ENCODE measurements at regions not wholly inside any gene's neighbourhood (a gene's known extent, or its start where the extent isn't known, plus 50 kb on each side); places are given as distances from the start of the nearest gene placed in this dataset.

DNA sequence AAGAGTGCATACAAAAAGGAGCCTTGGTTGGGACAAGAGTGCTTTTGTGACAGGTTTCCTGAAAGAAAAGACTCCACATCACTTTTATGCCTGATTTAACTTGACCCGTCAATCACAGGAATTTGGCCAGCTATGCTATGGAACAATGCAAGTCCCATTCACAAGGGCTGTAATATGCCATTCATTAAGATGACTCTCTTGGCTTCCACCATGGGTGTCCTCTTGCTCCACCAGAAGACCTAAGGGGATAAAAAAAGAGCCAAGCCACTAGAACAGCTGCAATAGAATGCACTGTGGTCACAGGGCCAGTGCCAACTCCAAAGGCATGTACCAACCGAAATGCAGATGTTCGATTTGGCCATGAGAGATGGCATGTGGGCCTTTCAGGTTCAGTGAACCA is 480.1 kb upstream of the MPDZ start:
- no peaks in the 10 kb centered on the region for H3K79me2 ChIP-seq (ENCODE audit: insufficient read depth)
- DNase-seq: no peak
- no peak overlapping the region for H3K4me3 ChIP-seq
- no peaks in the 10 kb centered on the region for H3K36me3 ChIP-seq (ENCODE audit: low read depth)
- WGBS, 2 experiments (ENCODE audit: low coverage in 1 of 2, low lambda C conversion rate in 2 of 2, missing lambda C conversion rate in 2 of 2): 53 to 69% methylated on average over 3 of the region's 3 CpGs
- no peak overlapping the region for H3K9ac ChIP-seq
- peaks cover 6% of the 10 kb centered on the region; the same call in 1 of the 2 replicates for H3K27me3 ChIP-seq (replicated peaks; ENCODE audit: insufficient read depth)
- H3K4me2 ChIP-seq (ENCODE audit: unreplicated experiment): no peak overlapping the region
- no peak overlapping the region for H2AFZ ChIP-seq
- no peaks in the 10 kb centered on the region for H3K9me3 ChIP-seq (ENCODE audit: low read depth)
- no peaks in the 10 kb centered on the region for H4K20me1 ChIP-seq (ENCODE audit: insufficient read depth)
- in situ Hi-C loops (cut with MboI): no loop called here
- no peaks in the 10 kb centered on the region for H3K4me1 ChIP-seq (ENCODE audit: insufficient read depth)
- H3K9me2 ChIP-seq (ENCODE audit: insufficient read depth): no peaks in the 10 kb centered on the region
- no peak overlapping the region for H3K27ac ChIP-seq
- TF ChIP-seq EZH2 (IDR thresholded peaks at IDR 0.05; ENCODE audit: insufficient read depth, poor library complexity, severe bottlenecking): no peak
- no peak for TF ChIP-seq EZH2phosphoT487 (IDR thresholded peaks at IDR 0.05; ENCODE audit: insufficient read depth, low read depth)
- no peaks in the 10 kb centered on the region for H3F3A ChIP-seq (ENCODE audit: insufficient read depth)

DNA sequence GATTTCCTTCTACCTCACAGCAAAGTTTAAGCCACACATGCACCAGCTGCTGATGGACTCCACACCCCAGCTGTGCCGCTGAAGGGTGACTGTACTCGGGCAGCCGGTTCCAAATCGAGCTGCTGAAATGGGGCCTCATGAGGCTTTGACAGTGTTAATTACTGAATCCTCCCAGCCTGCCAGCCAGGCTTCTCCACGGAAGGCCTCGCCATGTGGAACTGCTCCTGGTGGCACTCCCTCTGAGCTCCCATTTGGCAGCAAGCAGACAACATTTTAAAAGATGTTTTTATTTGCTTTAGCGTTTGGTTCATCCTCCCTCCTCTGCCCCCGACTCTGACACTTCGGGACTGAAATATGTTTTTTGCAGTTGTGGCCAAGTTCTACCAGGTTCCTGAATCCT is 479.4 kb upstream of the MPDZ start:
- Histone ChIP-seq H3K79me2 (ENCODE audit: insufficient read depth) (no peaks in the 10 kb centered on the region), H2AFZ (no peak overlapping the region), H4K20me1 (ENCODE audit: insufficient read depth) (no peaks in the 10 kb centered on the region), H3K4me1 (ENCODE audit: insufficient read depth) (no peaks in the 10 kb centered on the region), H3K9ac (no peak overlapping the region), H3K36me3 (ENCODE audit: low read depth) (no peaks in the 10 kb centered on the region), H3K9me2 (ENCODE audit: insufficient read depth) (no peaks in the 10 kb centered on the region), H3K4me3 (no peak overlapping the region), H3K9me3 (ENCODE audit: low read depth) (no peaks in the 10 kb centered on the region), H3K27ac (no peak overlapping the region), H3F3A (ENCODE audit: insufficient read depth) (no peaks in the 10 kb centered on the region), H3K27me3 (replicated peaks; ENCODE audit: insufficient read depth) (peaks cover 7% of the 10 kb centered on the region; the same call in 1 of the 2 replicates), H3K4me2 (ENCODE audit: unreplicated experiment) (no peak overlapping the region)
- no peak for DNase-seq
- TF ChIP-seq EZH2 (IDR thresholded peaks at IDR 0.05; ENCODE audit: insufficient read depth, poor library complexity, severe bottlenecking): no peak
- TF ChIP-seq EZH2phosphoT487 (IDR thresholded peaks at IDR 0.05; ENCODE audit: insufficient read depth, low read depth): no peak
- in situ Hi-C loops (cut with MboI): no loop called here
- 11 to 19% methylated on average over 9 of the region's 9 CpGs for WGBS, 2 experiments (ENCODE audit: low coverage in 1 of 2, low lambda C conversion rate in 2 of 2, missing lambda C conversion rate in 2 of 2)

DNA sequence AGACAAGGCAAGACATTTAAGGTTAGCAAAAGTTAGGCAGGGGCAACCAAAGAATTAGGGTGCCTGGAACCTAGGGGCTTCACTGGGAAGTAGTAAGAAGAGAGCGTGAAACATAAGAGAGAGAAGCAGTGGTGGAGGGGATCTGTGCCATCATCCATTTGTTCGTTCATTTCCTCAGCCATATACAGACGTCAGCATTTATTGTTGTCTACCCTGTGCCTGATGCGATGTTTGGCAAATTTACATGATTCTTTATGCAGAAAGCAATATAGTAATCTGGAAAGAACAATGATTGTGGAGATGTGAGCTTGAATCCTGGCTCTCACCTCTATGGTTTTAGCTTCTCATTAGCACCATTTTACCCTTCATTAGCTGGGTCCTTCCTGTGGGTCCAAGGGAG is 477.5 kb upstream of the MPDZ start:
- no peak for TF ChIP-seq EZH2 (IDR thresholded peaks at IDR 0.05; ENCODE audit: insufficient read depth, poor library complexity, severe bottlenecking)
- no peak for TF ChIP-seq EZH2phosphoT487 (IDR thresholded peaks at IDR 0.05; ENCODE audit: insufficient read depth, low read depth)
- no peak overlapping the region for H3K27ac ChIP-seq
- H3K27me3 ChIP-seq (replicated peaks; ENCODE audit: insufficient read depth): peaks cover 10% of the 10 kb centered on the region; the same call in 1 of the 2 replicates
- H3K4me2 ChIP-seq (ENCODE audit: unreplicated experiment): no peak overlapping the region
- H2AFZ ChIP-seq: no peak overlapping the region
- no peak for DNase-seq
- H3K9me2 ChIP-seq (ENCODE audit: insufficient read depth): no peaks in the 10 kb centered on the region
- H3K4me1 ChIP-seq (ENCODE audit: insufficient read depth): no peaks in the 10 kb centered on the region
- H3K79me2 ChIP-seq (ENCODE audit: insufficient read depth): no peaks in the 10 kb centered on the region
- in situ Hi-C loops (cut with MboI): no loop called here
- no peaks in the 10 kb centered on the region for H3K9me3 ChIP-seq (ENCODE audit: low read depth)
- no peak overlapping the region for H3K9ac ChIP-seq
- H3K36me3 ChIP-seq (ENCODE audit: low read depth): no peaks in the 10 kb centered on the region
- 74 to 86% methylated on average over 4 of the region's 4 CpGs for WGBS, 2 experiments (ENCODE audit: low coverage in 1 of 2, low lambda C conversion rate in 2 of 2, missing lambda C conversion rate in 2 of 2)
- no peaks in the 10 kb centered on the region for H4K20me1 ChIP-seq (ENCODE audit: insufficient read depth)
- no peak overlapping the region for H3K4me3 ChIP-seq
- no peaks in the 10 kb centered on the region for H3F3A ChIP-seq (ENCODE audit: insufficient read depth)

DNA sequence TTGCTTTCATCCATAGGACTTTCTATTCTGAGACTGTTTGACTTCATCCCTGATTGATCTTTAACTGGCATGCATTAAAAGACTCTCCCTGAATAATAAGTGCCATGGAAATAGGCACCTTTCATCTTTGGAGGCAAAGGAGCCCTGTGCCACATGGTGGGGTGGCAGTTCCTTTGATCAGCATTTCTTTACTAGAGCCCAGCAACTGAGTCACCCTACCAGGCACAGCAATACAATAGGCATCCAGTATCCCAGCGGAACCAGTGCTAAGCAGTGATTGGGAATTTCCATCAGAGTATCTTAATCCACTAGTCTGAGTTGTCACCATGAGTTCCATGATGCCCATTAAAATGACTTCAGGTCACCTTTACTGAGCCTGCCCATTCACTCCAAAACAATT is 476.1 kb upstream of the MPDZ start:
- H4K20me1 ChIP-seq (ENCODE audit: insufficient read depth): no peaks in the 10 kb centered on the region
- DNase-seq: peak; percentile 5
- H3K79me2 ChIP-seq (ENCODE audit: insufficient read depth): no peaks in the 10 kb centered on the region
- H3K4me1 ChIP-seq (ENCODE audit: insufficient read depth): 0 out of 2 replicates have a peak, but pooled peaks cover 3% of the 10 kb centered on the region
- no peaks in the 10 kb centered on the region for H3K9me3 ChIP-seq (ENCODE audit: low read depth)
- no peak overlapping the region for H3K4me3 ChIP-seq
- no peaks in the 10 kb centered on the region for H3F3A ChIP-seq (ENCODE audit: insufficient read depth)
- no peaks in the 10 kb centered on the region for H3K36me3 ChIP-seq (ENCODE audit: low read depth)
- no peak overlapping the region for H2AFZ ChIP-seq
- TF ChIP-seq EZH2 (IDR thresholded peaks at IDR 0.05; ENCODE audit: insufficient read depth, poor library complexity, severe bottlenecking) (no peak), EZH2phosphoT487 (IDR thresholded peaks at IDR 0.05; ENCODE audit: insufficient read depth, low read depth) (no peak)
- no peak overlapping the region for H3K4me2 ChIP-seq (ENCODE audit: unreplicated experiment)
- H3K27ac ChIP-seq: no peak overlapping the region
- in situ Hi-C loops (cut with MboI): no loop called here
- 89 to 100% methylated on average over 1 of the region's 1 CpG for WGBS, 2 experiments (ENCODE audit: low coverage in 1 of 2, low lambda C conversion rate in 2 of 2, missing lambda C conversion rate in 2 of 2)
- no peak overlapping the region for H3K9ac ChIP-seq
- H3K27me3 ChIP-seq (replicated peaks; ENCODE audit: insufficient read depth): peaks cover 10% of the 10 kb centered on the region; the same call in 1 of the 2 replicates
- H3K9me2 ChIP-seq (ENCODE audit: insufficient read depth): no peaks in the 10 kb centered on the region

DNA sequence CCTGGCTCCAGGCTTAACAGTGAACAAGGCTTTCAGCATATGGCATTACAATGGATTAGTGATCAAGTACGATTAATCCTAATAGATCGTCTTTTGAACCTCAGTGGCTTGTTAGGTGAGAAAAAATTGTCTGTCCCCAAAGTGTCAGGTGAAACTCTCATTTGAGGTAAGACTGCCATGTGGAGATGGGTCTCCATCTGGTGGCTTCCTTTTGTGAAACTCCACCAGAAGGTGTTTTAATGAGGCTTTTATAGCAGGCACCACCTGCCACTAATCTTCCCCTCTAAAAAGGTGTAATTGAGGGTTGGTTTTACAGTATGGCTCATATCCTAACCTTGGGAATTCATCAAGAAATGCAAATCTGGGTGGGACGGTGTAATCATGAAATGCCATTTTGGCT is 471.1 kb upstream of the MPDZ start:
- TF ChIP-seq EZH2phosphoT487 (IDR thresholded peaks at IDR 0.05; ENCODE audit: insufficient read depth, low read depth): no peak
- TF ChIP-seq EZH2 (IDR thresholded peaks at IDR 0.05; ENCODE audit: insufficient read depth, poor library complexity, severe bottlenecking): no peak
- no peak overlapping the region for H3K9ac ChIP-seq

More for the DNA sequence above, 471.1 kb upstream of the MPDZ start:
- Histone ChIP-seq H3F3A (ENCODE audit: insufficient read depth) (no peaks in the 10 kb centered on the region), H3K36me3 (ENCODE audit: low read depth) (no peaks in the 10 kb centered on the region), H3K79me2 (ENCODE audit: insufficient read depth) (no peaks in the 10 kb centered on the region), H3K4me2 (ENCODE audit: unreplicated experiment) (no peak overlapping the region), H3K9me3 (ENCODE audit: low read depth) (no peaks in the 10 kb centered on the region), H3K27me3 (replicated peaks; ENCODE audit: insufficient read depth) (0 out of 2 replicates have a peak, but pooled peaks cover 4% of the 10 kb centered on the region), H2AFZ (no peak overlapping the region), H3K4me1 (ENCODE audit: insufficient read depth) (0 out of 2 replicates have a peak, but pooled peaks cover 5% of the 10 kb centered on the region), H4K20me1 (ENCODE audit: insufficient read depth) (no peaks in the 10 kb centered on the region), H3K27ac (no peak overlapping the region), H3K4me3 (no peak overlapping the region), H3K9me2 (ENCODE audit: insufficient read depth) (no peaks in the 10 kb centered on the region)
- in situ Hi-C loops (cut with MboI): no loop called here
- no peak for DNase-seq
- 89 to 94% methylated on average over 3 of the region's 3 CpGs for WGBS, 2 experiments (ENCODE audit: low coverage in 1 of 2, low lambda C conversion rate in 2 of 2, missing lambda C conversion rate in 2 of 2)

Measured in GM23248 (cell line).